Ishikawa (cell line): ENCODE measurements at regions not wholly inside any gene's neighbourhood (a gene's known extent, or its start where the extent isn't known, plus 50 kb on each side); places are given as distances from the start of the nearest gene placed in this dataset.

Experiments
- CEBPB ChIP-seq: IDR thresholded peaks from 2 replicates; pipeline ENCODE4 v1.6.1; 2012
- CREB1 ChIP-seq: IDR thresholded peaks from 2 replicates; pipeline ENCODE4 v1.6.1; 2012; ENCODE audit warnings: low read depth
- EGR1 ChIP-seq: IDR thresholded peaks from 2 replicates; pipeline ENCODE4 v1.6.1; 2012
- EP300 ChIP-seq: IDR thresholded peaks from 2 replicates; pipeline ENCODE4 v1.6.1; 2012; ENCODE audit warnings: borderline replicate concordance
- FOXM1 ChIP-seq: IDR thresholded peaks from 2 replicates; pipeline ENCODE4 v1.6.1; 2012; ENCODE audit warnings: low read depth, borderline replicate concordance
- MAX ChIP-seq: IDR thresholded peaks from 2 replicates; pipeline ENCODE4 v1.6.1; 2012
- NFIC ChIP-seq: IDR thresholded peaks from 2 replicates; pipeline ENCODE4 v1.6.1; 2012
- RAD21 ChIP-seq: IDR thresholded peaks from 2 replicates; pipeline ENCODE4 v1.6.1; 2012; ENCODE audit warnings: low read depth
- REST ChIP-seq: IDR thresholded peaks from 2 replicates; pipeline ENCODE4 v1.6.1; 2012; ENCODE audit warnings: low read depth, mild to moderate bottlenecking
- TAF1 ChIP-seq: IDR thresholded peaks from 2 replicates; pipeline ENCODE4 v1.6.1; 2012; ENCODE audit warnings: low read depth, mild to moderate bottlenecking
- TCF12 ChIP-seq: IDR thresholded peaks from 2 replicates; pipeline ENCODE4 v1.6.1; 2012; ENCODE audit warnings: low read depth
- TEAD4 ChIP-seq: IDR thresholded peaks from 2 replicates; pipeline ENCODE4 v1.6.1; 2012
- YY1 ChIP-seq: IDR thresholded peaks from 2 replicates; pipeline ENCODE4 v1.6.1; 2012; ENCODE audit warnings: low read depth
- ZBTB7A ChIP-seq: IDR thresholded peaks from 2 replicates; pipeline ENCODE4 v1.6.1; 2012; ENCODE audit warnings: low read depth
- TF ChIP-seq, protein P1 (sequence below): IDR thresholded peaks from 2 replicates; pipeline ENCODE4 v1.6.1; 2012

- no peak for TF ChIP-seq EGR1
- no peak for TF ChIP-seq TEAD4
- no peak for TF ChIP-seq NFIC
- TF ChIP-seq EP300, result no peak
- no peak for TF ChIP-seq MAX
- TF ChIP-seq ZBTB7A, result no peak
- no peak for TF ChIP-seq CREB1
- TF ChIP-seq REST, result no peak
- no peak for TF ChIP-seq TAF1
- TF ChIP-seq YY1, result no peak
Observed at GRCh38 chr18:41486575-41486974, 468.5 kb upstream of the PIK3C3 start.

- TF ChIP-seq TCF12 (no peak), TEAD4 (no peak), EP300 (no peak), FOXM1 (no peak), CREB1 (no peak), NFIC (no peak), EGR1 (no peak), REST (no peak), YY1 (no peak), CEBPB (no peak)
- TF ChIP-seq, protein P1, sequence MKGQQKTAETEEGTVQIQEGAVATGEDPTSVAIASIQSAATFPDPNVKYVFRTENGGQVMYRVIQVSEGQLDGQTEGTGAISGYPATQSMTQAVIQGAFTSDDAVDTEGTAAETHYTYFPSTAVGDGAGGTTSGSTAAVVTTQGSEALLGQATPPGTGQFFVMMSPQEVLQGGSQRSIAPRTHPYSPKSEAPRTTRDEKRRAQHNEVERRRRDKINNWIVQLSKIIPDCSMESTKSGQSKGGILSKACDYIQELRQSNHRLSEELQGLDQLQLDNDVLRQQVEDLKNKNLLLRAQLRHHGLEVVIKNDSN, result no peak
Observed at GRCh38 chr18:41484069-41484468, 471.0 kb upstream of the PIK3C3 start.

GRCh38 chr18:41482501-41482900 is 472.5 kb upstream of the PIK3C3 start:
- no peak for TF ChIP-seq ZBTB7A
- TF ChIP-seq REST, result no peak
- no peak for TF ChIP-seq YY1
- TF ChIP-seq TCF12, result no peak
- no peak for TF ChIP-seq TEAD4
- TF ChIP-seq FOXM1, result no peak
- TF ChIP-seq TAF1, result no peak

DNA sequence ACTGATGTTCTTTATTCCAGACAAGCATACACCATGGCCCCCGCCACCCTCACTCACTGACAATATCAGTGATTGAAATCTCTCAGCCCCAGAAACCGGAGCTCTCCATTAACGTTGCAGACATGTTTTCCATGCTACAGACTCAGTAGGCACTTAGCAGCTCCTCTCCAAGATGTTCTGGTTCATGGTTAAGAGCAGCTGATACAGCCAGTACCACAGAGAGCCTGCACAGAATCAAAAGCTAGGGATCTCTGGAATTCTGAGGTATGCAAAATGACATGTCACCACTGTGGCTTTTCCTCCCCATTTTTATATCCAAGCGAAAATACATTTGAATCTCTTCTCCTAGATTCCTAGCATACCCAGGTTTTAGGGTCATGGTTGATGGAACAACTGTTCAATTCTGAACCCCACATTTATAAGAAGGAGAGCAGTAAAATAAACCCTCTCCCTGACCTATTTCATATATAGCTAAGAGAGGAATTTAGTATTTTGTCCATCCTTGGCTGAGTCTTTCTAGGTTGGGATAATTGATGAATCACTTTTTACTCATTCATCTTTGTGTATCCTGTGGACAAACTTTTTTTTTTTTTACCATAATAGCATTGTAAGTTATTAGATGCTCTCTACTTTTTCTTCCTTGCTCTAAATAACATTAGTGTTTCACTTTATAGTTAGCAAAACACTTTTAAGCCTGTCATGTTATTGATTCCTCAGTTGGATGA is 488.4 kb upstream of the PIK3C3 start:
- TF ChIP-seq EGR1, result no peak
- TF ChIP-seq FOXM1, result no peak
- TF ChIP-seq NFIC, result no peak
- no peak for TF ChIP-seq EP300
- TF ChIP-seq CREB1, result no peak
- no peak for TF ChIP-seq RAD21

- TF ChIP-seq RAD21, result no peak
- no peak for TF ChIP-seq YY1
- TF ChIP-seq TCF12, result no peak
- TF ChIP-seq EGR1, result no peak
- no peak for TF ChIP-seq REST
- TF ChIP-seq, protein P1, result no peak
- TF ChIP-seq ZBTB7A, result no peak
- TF ChIP-seq CEBPB, result no peak
- TF ChIP-seq EP300, result no peak
- TF ChIP-seq FOXM1, result no peak
- TF ChIP-seq TAF1, result no peak
- TF ChIP-seq MAX, result no peak
- TF ChIP-seq CREB1, result no peak
- TF ChIP-seq TEAD4, result no peak
- TF ChIP-seq NFIC, result no peak
Observed at GRCh38 chr18:41465386-41465785, 489.6 kb upstream of the PIK3C3 start.
